ENCODE measurements at regions not wholly inside any gene's neighbourhood (a gene's known extent, or its start where the extent isn't known, plus 50 kb on each side); places are given as distances from the start of the nearest gene placed in this dataset.
"Not testable (repeated sequence)": the region's sequence is repeated elsewhere in the genome, so short reads cannot be mapped to it uniquely, and the experiment has no call there.

GRCh38 chr2:163909411-163910080, 173.7 kb upstream of the FIGN start:
- H3K4me3 Mint-ChIP-seq: no peak overlapping the region
- H3K27ac Mint-ChIP-seq: no peak overlapping the region
- H3K27ac ChIP-seq (ENCODE audit: low read length): no peak overlapping the region
- no peaks in the 10 kb centered on the region for H3K27me3 Mint-ChIP-seq (ENCODE audit: low read depth in 2 of 2)
- DNase-seq (no peak), ATAC-seq (no peak)
- peaks cover 6 to 8% of the 10 kb centered on the region in 2 donors for H3K9me3 Mint-ChIP-seq
- no peaks in the 10 kb centered on the region for H3K36me3 Mint-ChIP-seq
- intact Hi-C loops (cut with micrococcal nuclease): no loop called here
- WGBS (ENCODE audit: insufficient coverage): 97% methylated on average over 40 of the region's 40 CpGs
- H3K27me3 ChIP-seq (ENCODE audit: control insufficient read depth, insufficient read depth, low read length): no peaks in the 10 kb centered on the region
- H3K9me3 ChIP-seq (ENCODE audit: control insufficient read depth, insufficient read depth, low read length): no peaks in the 10 kb centered on the region
- H3K4me1 ChIP-seq (ENCODE audit: control insufficient read depth, insufficient read depth, low read length): no peaks in the 10 kb centered on the region
- no peak overlapping the region for H3K4me3 ChIP-seq (ENCODE audit: low read length)
- H3K4me1 Mint-ChIP-seq: no peaks in the 10 kb centered on the region
- no peaks in the 10 kb centered on the region for H3K36me3 ChIP-seq (ENCODE audit: control insufficient read depth, insufficient read depth, low read length)
- TF ChIP-seq CTCF (IDR thresholded peaks at IDR 0.05): no peak

- intact Hi-C loops (cut with micrococcal nuclease): no loop called here
- Histone ChIP-seq H3K4me3 (ENCODE audit: low read length) (no peak overlapping the region), H3K27ac (ENCODE audit: low read length) (no peak overlapping the region), H3K27me3 (ENCODE audit: control insufficient read depth, insufficient read depth, low read length) (no peaks in the 10 kb centered on the region), H3K9me3 (ENCODE audit: control insufficient read depth, insufficient read depth, low read length) (no peaks in the 10 kb centered on the region), H3K36me3 (ENCODE audit: control insufficient read depth, insufficient read depth, low read length) (no peaks in the 10 kb centered on the region), H3K4me1 (ENCODE audit: control insufficient read depth, insufficient read depth, low read length) (no peaks in the 10 kb centered on the region)
- peaks cover 10 to 20% of the 10 kb centered on the region in 2 donors for H3K9me3 Mint-ChIP-seq
- no peak for DNase-seq
- no peaks in the 10 kb centered on the region for H3K27me3 Mint-ChIP-seq (ENCODE audit: low read depth in 2 of 2)
- H3K4me3 Mint-ChIP-seq: no peak overlapping the region
- H3K27ac Mint-ChIP-seq: no peak overlapping the region
- no peaks in the 10 kb centered on the region for H3K36me3 Mint-ChIP-seq
- no peaks in the 10 kb centered on the region for H3K4me1 Mint-ChIP-seq
- WGBS (ENCODE audit: insufficient coverage): 86% methylated on average over 1 of the region's 1 CpG
- no peak for ATAC-seq
- no peak for TF ChIP-seq CTCF (IDR thresholded peaks at IDR 0.05)
Observed at GRCh38 chr2:163906410-163906809, 170.6 kb upstream of the FIGN start.

- no peaks in the 10 kb centered on the region for H3K27me3 ChIP-seq (ENCODE audit: control insufficient read depth, insufficient read depth, low read length)
- H3K9me3 ChIP-seq (ENCODE audit: control insufficient read depth, insufficient read depth, low read length): peaks cover 18% of the 10 kb centered on the region
- Mint-ChIP-seq H3K27ac (no peak overlapping the region), H3K27me3 (ENCODE audit: low read depth in 2 of 2) (no peaks in the 10 kb centered on the region), H3K4me3 (no peak overlapping the region), H3K9me3 (peaks cover 23 to 46% of the 10 kb centered on the region in 2 donors), H3K36me3 (peaks cover 19% of the 10 kb centered on the region), H3K4me1 (no peaks in the 10 kb centered on the region)
- H3K36me3 ChIP-seq (ENCODE audit: control insufficient read depth, insufficient read depth, low read length): no peaks in the 10 kb centered on the region
- no peak for DNase-seq
- TF ChIP-seq CTCF (IDR thresholded peaks at IDR 0.05): no peak
- H3K4me3 ChIP-seq (ENCODE audit: low read length): no peak overlapping the region
- no peaks in the 10 kb centered on the region for H3K4me1 ChIP-seq (ENCODE audit: control insufficient read depth, insufficient read depth, low read length)
- ATAC-seq: no peak
- WGBS (ENCODE audit: insufficient coverage): 65% methylated on average over 2 of the region's 2 CpGs
- H3K27ac ChIP-seq (ENCODE audit: low read length): no peak overlapping the region
- intact Hi-C loops (cut with micrococcal nuclease): no loop called here
Observed at GRCh38 chr2:163897799-163898198, 162.0 kb upstream of the FIGN start.

- DNase-seq: not testable (repeated sequence)
Observed at GRCh38 chr2:163893444-163893843, 157.6 kb upstream of the FIGN start.

More at GRCh38 chr2:163893444-163893843, 157.6 kb upstream of the FIGN start:
- H3K36me3 Mint-ChIP-seq; H3K4me1 ChIP-seq (ENCODE audit: control insufficient read depth, insufficient read depth, low read length); ATAC-seq; H3K4me3 Mint-ChIP-seq; H3K27ac ChIP-seq (ENCODE audit: low read length); H3K36me3 ChIP-seq (ENCODE audit: control insufficient read depth, insufficient read depth, low read length); H3K27me3 ChIP-seq (ENCODE audit: control insufficient read depth, insufficient read depth, low read length); H3K4me1 Mint-ChIP-seq; H3K4me3 ChIP-seq (ENCODE audit: low read length); H3K27me3 Mint-ChIP-seq (ENCODE audit: low read depth in 2 of 2); intact Hi-C loops (cut with micrococcal nuclease); H3K27ac Mint-ChIP-seq: not testable (repeated sequence)
- H3K9me3 Mint-ChIP-seq: peaks cover 14 to 30% of the 10 kb centered on the region in 2 donors
- no CpG with 5 or more reads among the region's 1 CpG for WGBS (ENCODE audit: insufficient coverage)
- peaks cover 15% of the 10 kb centered on the region for H3K9me3 ChIP-seq (ENCODE audit: control insufficient read depth, insufficient read depth, low read length)
